B cell (primary cell): ENCODE measurements at regions not wholly inside any gene's neighbourhood (a gene's known extent, or its start where the extent isn't known, plus 50 kb on each side); places are given as distances from the start of the nearest gene placed in this dataset.

Experiments
- ATAC-seq: fragments of 200-7000 bp; cut with Tn5 transposase; one replicate; pipeline ENCODE4 v1.10.0; 2021; ENCODE audit warnings: low read depth, mild to moderate bottlenecking, moderate number of reproducible peaks, moderate library complexity
- CTCF ChIA-PET: fragments of 350-600 bp; sonication (Branson Sonifier 250); formaldehyde crosslinking; loops from one replicate; lab custom pipeline; 2021; ENCODE audit warnings: antibody characterized with exemption, inconsistent platforms; lab: Charles Lee
- POLR2A ChIA-PET: fragments of 350-600 bp; sonication (Branson Sonifier 250); formaldehyde crosslinking; loops from one replicate; lab custom pipeline; 2021; ENCODE audit warnings: antibody characterized with exemption; lab: Charles Lee
- DNase-seq: peaks from one replicate; pipeline ENCODE4 v3.0.0; 2013
- H2AFZ ChIP-seq: 2 replicates; pipeline ENCODE4 v1.6.1; 2012; ENCODE audit warnings: mild to moderate bottlenecking, low read depth, low read length; ENCODE audit not compliant: insufficient read depth, poor library complexity, severe bottlenecking
- H3K27ac ChIP-seq, 2 donors: 1 replicate in 1 of 2; 2 replicates in 1 of 2; pipeline ENCODE4 v1.5.1; 2012 to 2013; ENCODE audit warnings: low read length in 2 of 2, mild to moderate bottlenecking in 2 of 2, moderate library complexity in 1 of 2
- H3K27me3 ChIP-seq, 4 experiments: fragments of 200-600 bp in 1 of 4; sonication (generic) in 1 of 4; replicated peaks in 1 of 4; 1 replicate in 2 of 4; 2 replicates in 2 of 4; pipeline versions ENCODE4 v1.6.1 to v1.7.0; 2013 to 2016; ENCODE audit warnings: low read length in 3 of 4, mild to moderate bottlenecking in 2 of 4, mixed read lengths in 1 of 4, moderate library complexity in 1 of 4; ENCODE audit not compliant: insufficient read depth in 4 of 4, control insufficient read depth in 3 of 4; ENCODE audit errors: control extremely low read depth in 1 of 4
- H3K36me3 ChIP-seq, 2 experiments: replicated peaks in 1 of 2; 1 replicate in 1 of 2; 2 replicates in 1 of 2; pipeline versions ENCODE4 v1.6.1 to v1.7.1; 2013; ENCODE audit warnings: low read length in 1 of 2; ENCODE audit not compliant: insufficient read depth in 2 of 2, control insufficient read depth in 1 of 2; ENCODE audit errors: control extremely low read depth in 1 of 2, extremely low read depth in 1 of 2
- H3K4me1 ChIP-seq, 2 donors: fragments of 200-600 bp in 1 of 2; sonication (generic) in 1 of 2; 1 replicate in 1 of 2; 2 replicates in 1 of 2; pipeline versions ENCODE4 v1.5.1 to v1.6.1; 2013 to 2017; ENCODE audit warnings: low read length in 2 of 2; ENCODE audit not compliant: control insufficient read depth in 2 of 2, insufficient read depth in 2 of 2
- H3K4me2 ChIP-seq: replicated peaks from 2 replicates; pipeline ENCODE3; 2012; ENCODE audit warnings: mild to moderate bottlenecking, low read depth, low read length; ENCODE audit not compliant: poor library complexity, severe bottlenecking
- H3K4me3 ChIP-seq, 5 experiments: fragments of 200-600 bp in 1 of 5; sonication (generic) in 1 of 5; 1 replicate in 3 of 5; 2 replicates in 2 of 5; pipeline versions ENCODE4 v1.5.1 to v1.7.0; 2011 to 2016; ENCODE audit warnings: low read length in 4 of 5, mild to moderate bottlenecking in 4 of 5, low read depth in 2 of 5, control low read depth in 1 of 5, moderate library complexity in 1 of 5; ENCODE audit not compliant: insufficient read depth in 1 of 5; ENCODE audit errors: control extremely low read depth in 1 of 5, extremely low read depth in 1 of 5
- H3K79me2 ChIP-seq: fragments of 200-600 bp; sonication (generic); one replicate; pipeline ENCODE4 v1.6.0; 2016; ENCODE audit warnings: low read length; ENCODE audit not compliant: control insufficient read depth, insufficient read depth
- H3K9ac ChIP-seq: fragments of 200-600 bp; sonication (generic); 2 replicates; pipeline ENCODE4 v1.6.1; 2017; ENCODE audit warnings: mild to moderate bottlenecking, low read length, moderate library complexity
- H3K9me3 ChIP-seq, 3 donors: one replicate each; pipeline versions ENCODE4 v1.6.1 to v1.7.1; 2013; ENCODE audit warnings: low read length in 2 of 3; ENCODE audit not compliant: control insufficient read depth in 2 of 3, insufficient read depth in 1 of 3; ENCODE audit errors: control extremely low read depth in 1 of 3
- H4K20me1 ChIP-seq: 2 replicates; pipeline ENCODE4 v1.6.0; 2012; ENCODE audit warnings: mild to moderate bottlenecking, low read length; ENCODE audit not compliant: insufficient read depth, control insufficient read depth, poor library complexity, severe bottlenecking
- H3K27ac Mint-ChIP-seq: one replicate; pipeline ENCODE4 v1.8.0; 2021; ENCODE audit warnings: mixed read lengths
- H3K27me3 Mint-ChIP-seq: one replicate; pipeline ENCODE4 v1.8.0; 2021; ENCODE audit warnings: mixed read lengths
- H3K4me1 Mint-ChIP-seq: one replicate; pipeline ENCODE4 v1.8.0; 2021; ENCODE audit warnings: mixed read lengths
- H3K4me3 Mint-ChIP-seq: one replicate; pipeline ENCODE4 v1.8.0; 2021; ENCODE audit warnings: mixed read lengths
- H3K9me3 Mint-ChIP-seq: one replicate; pipeline ENCODE4 v1.8.0; 2022; ENCODE audit warnings: mixed read lengths; ENCODE audit not compliant: insufficient read depth
- EZH2 ChIP-seq: IDR thresholded peaks from 2 replicates; pipeline ENCODE4 v1.6.1; 2012; ENCODE audit warnings: borderline replicate concordance, low read depth, mild to moderate bottlenecking, moderate library complexity, low read length; ENCODE audit not compliant: insufficient read depth, poor library complexity, severe bottlenecking
- WGBS: methylation state at CpG from one replicate; pipeline ENCODE4 v1.1.5; 2013; ENCODE audit warnings: missing lambda C conversion rate; ENCODE audit not compliant: insufficient coverage; 5-methylcytosine and 5-hydroxymethylcytosine counted together
- intact Hi-C: fragments of 100-400 bp; cut with micrococcal nuclease; formaldehyde crosslinking; loops from one replicate; pipeline ENCODE4 v1.10.0; 2022
- TF ChIP-seq, protein P1 (sequence below): fragments of 200-600 bp; IDR thresholded peaks from one replicate; pipeline ENCODE4 v1.8.0; 2022; ENCODE audit warnings: antibody characterized with exemption, mild to moderate bottlenecking

DNA sequence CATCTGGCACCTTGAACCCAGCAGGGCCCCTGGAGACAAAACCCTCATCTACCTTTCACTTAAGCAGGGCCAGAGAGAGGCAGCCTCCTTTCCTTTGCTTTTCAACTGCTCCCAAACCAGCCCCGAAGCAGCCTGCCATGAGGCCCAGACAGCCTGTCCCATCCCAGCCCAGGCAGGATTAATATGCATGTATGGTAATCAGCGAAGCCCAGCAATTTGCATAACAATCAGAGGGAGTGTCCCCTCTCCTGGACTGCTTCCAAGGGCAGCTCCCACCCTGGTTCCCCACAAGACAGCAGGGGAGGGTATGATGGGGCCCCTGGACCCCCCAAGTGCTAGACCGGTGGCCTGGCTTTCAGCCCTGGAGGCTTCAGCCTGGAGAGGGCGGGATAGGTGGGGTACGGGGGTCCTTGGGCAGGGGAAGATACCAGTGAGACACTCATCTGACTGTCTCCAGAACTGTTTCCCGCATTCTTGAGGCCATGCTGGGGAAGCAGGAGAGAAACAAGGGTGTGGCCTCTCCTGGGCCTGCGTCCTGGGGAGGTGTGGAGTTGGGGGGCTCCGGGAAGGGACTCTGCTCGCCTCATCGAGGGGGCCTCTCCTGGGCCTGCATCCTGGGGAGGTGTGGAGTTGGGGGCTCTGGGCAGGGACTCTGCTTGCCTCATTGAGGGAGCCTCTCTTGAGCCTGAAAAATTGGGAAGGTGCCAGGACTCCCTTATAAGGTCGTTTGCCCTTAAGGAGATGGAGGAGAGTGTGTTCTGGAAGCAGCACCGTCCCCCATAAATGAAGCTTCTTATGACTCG, 93.2 kb upstream of the PRR5 start:
- no peaks in the 10 kb centered on the region for H3K4me1 Mint-ChIP-seq
- no peak overlapping the region for H3K9ac ChIP-seq
- no peaks in the 10 kb centered on the region for H3K79me2 ChIP-seq
- no peak overlapping the region for H2AFZ ChIP-seq
- H3K27me3 Mint-ChIP-seq: peaks cover 16% of the 10 kb centered on the region
- WGBS: 90% methylated on average over 11 of the region's 13 CpGs
- TF ChIP-seq, protein P1, sequence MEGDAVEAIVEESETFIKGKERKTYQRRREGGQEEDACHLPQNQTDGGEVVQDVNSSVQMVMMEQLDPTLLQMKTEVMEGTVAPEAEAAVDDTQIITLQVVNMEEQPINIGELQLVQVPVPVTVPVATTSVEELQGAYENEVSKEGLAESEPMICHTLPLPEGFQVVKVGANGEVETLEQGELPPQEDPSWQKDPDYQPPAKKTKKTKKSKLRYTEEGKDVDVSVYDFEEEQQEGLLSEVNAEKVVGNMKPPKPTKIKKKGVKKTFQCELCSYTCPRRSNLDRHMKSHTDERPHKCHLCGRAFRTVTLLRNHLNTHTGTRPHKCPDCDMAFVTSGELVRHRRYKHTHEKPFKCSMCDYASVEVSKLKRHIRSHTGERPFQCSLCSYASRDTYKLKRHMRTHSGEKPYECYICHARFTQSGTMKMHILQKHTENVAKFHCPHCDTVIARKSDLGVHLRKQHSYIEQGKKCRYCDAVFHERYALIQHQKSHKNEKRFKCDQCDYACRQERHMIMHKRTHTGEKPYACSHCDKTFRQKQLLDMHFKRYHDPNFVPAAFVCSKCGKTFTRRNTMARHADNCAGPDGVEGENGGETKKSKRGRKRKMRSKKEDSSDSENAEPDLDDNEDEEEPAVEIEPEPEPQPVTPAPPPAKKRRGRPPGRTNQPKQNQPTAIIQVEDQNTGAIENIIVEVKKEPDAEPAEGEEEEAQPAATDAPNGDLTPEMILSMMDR: no peak
- no peak for TF ChIP-seq EZH2
- no peaks in the 10 kb centered on the region for H3K4me1 ChIP-seq
- H3K4me2 ChIP-seq: no peak overlapping the region
- no peak overlapping the region for H3K4me3 Mint-ChIP-seq
- no peak for ATAC-seq
- no peak overlapping the region for H3K27ac Mint-ChIP-seq
- H3K4me3 ChIP-seq: no peak overlapping the region
- H3K9me3 ChIP-seq: peaks cover 0 to 39% (median 13%) of the 10 kb centered on the region in 3 donors
- intact Hi-C loops: no loop called here
- no peak overlapping the region for H3K27ac ChIP-seq
- H4K20me1 ChIP-seq: no peaks in the 10 kb centered on the region
- peaks cover 3% of the 10 kb centered on the region for H3K9me3 Mint-ChIP-seq
- H3K36me3 ChIP-seq: no peaks in the 10 kb centered on the region
- POLR2A ChIA-PET: no interaction called here
- DNase-seq: no peak
- H3K27me3 ChIP-seq: peaks cover 0 to 11% (median 0%) of the 10 kb centered on the region in 4 experiments
- CTCF ChIA-PET: interaction anchor here (1.4 kb wide), 1 partner anchor 527 kb away, joined by 3 read pairs; no protein-coding TSS in a partner anchor

DNA sequence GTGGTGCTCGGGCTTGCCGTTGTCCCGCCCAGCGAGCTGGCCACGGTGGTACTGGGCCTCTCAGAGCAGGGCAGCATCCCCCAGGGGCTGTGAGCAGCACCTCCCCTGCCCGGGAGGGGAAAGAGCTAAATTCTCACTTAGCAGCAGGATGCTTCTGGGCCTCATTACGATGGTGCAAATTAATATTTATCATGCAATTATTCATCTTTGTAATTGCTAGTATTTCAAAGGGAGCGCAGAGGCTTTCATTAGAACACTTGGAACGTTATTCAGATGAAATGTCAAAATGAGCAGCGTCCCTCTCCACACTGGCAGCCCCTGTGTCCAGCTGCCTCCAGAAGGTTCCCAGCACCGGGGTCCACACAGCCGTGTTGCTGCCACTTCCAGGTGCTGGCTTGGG, 95.9 kb upstream of the PRR5 start:
- Histone ChIP-seq H3K27ac (no peak overlapping the region), H3K4me3 (no peak overlapping the region), H3K4me2 (no peak overlapping the region), H3K36me3 (no peaks in the 10 kb centered on the region), H2AFZ (no peak overlapping the region), H3K9ac (no peak overlapping the region), H4K20me1 (no peaks in the 10 kb centered on the region), H3K27me3 (peaks cover 0 to 11% (median 0%) of the 10 kb centered on the region in 4 experiments), H3K9me3 (peaks cover 0 to 19% (median 0%) of the 10 kb centered on the region in 3 donors), H3K79me2 (no peaks in the 10 kb centered on the region), H3K4me1 (no peaks in the 10 kb centered on the region)
- no peak overlapping the region for H3K27ac Mint-ChIP-seq
- ChIA-PET CTCF (no interaction called here), POLR2A (no interaction called here)
- peaks cover 3% of the 10 kb centered on the region for H3K9me3 Mint-ChIP-seq
- TF ChIP-seq, protein P1: no peak
- TF ChIP-seq EZH2: no peak
- intact Hi-C loops: no loop called here
- no peak for ATAC-seq
- H3K4me3 Mint-ChIP-seq: no peak overlapping the region
- H3K4me1 Mint-ChIP-seq: no peaks in the 10 kb centered on the region
- WGBS: 81% methylated on average over 10 of the region's 12 CpGs
- peaks cover 25% of the 10 kb centered on the region for H3K27me3 Mint-ChIP-seq
- no peak for DNase-seq
